OCI-LY3 (cell line): ENCODE measurements at regions not wholly inside any gene's neighbourhood (a gene's known extent, or its start where the extent isn't known, plus 50 kb on each side); places are given as distances from the start of the nearest gene placed in this dataset.

Source experiments
- CTCF ChIP-seq: fragments of 200-600, 300-600 bp; sonication (generic); IDR thresholded peaks from 2 replicates; pipeline ENCODE4 v1.5.1; 2014; ENCODE audit warnings: antibody characterized with exemption, low read length, low read depth
- EZH2phosphoT487 ChIP-seq: fragments of 200-600 bp; shearing (Covaris generic); IDR thresholded peaks from 2 replicates; pipeline ENCODE4 v1.6.1; 2018; ENCODE audit warnings: antibody characterized with exemption, mixed run types, low read depth

GRCh38 chr5:84863020-84863419 lies 478.3 kb upstream of the EDIL3 start:
- TF ChIP-seq CTCF (no peak), EZH2phosphoT487 (no peak)
